Naive B cell (primary cell): ENCODE measurements at regions not wholly inside any gene's neighbourhood (a gene's known extent, or its start where the extent isn't known, plus 50 kb on each side); places are given as distances from the start of the nearest gene placed in this dataset.

Source experiments
- ATAC-seq, 2 donors: fragments of 150-1000 bp; cut with Tn5 transposase; 2 replicates each; pipeline ENCODE4 v1.10.0; 2021; ENCODE audit warnings: low read depth in 2 of 2, mild to moderate bottlenecking in 2 of 2, moderate library complexity in 2 of 2
- DNase-seq: peaks from one replicate; pipeline ENCODE4 v3.0.0; 2022
- H3K27ac Mint-ChIP-seq, 6 donors: one replicate each; pipeline ENCODE4 v1.8.0; 2020 to 2022; ENCODE audit warnings: mild to moderate bottlenecking in 6 of 6, mixed read lengths in 6 of 6, moderate library complexity in 5 of 6, inconsistent platforms in 2 of 6
- H3K27me3 Mint-ChIP-seq, 3 donors: one replicate each; pipeline ENCODE4 v1.8.0; 2021 to 2022; ENCODE audit warnings: mixed read lengths in 3 of 3, mild to moderate bottlenecking in 1 of 3
- H3K36me3 Mint-ChIP-seq, 2 donors: one replicate each; pipeline ENCODE4 v1.8.0; 2020 to 2022; ENCODE audit warnings: mixed read lengths in 2 of 2, inconsistent platforms in 1 of 2, mild to moderate bottlenecking in 1 of 2
- H3K4me1 Mint-ChIP-seq, 3 donors: one replicate each; pipeline ENCODE4 v1.8.0; 2020 to 2022; ENCODE audit warnings: mixed read lengths in 3 of 3, inconsistent platforms in 1 of 3, mild to moderate bottlenecking in 1 of 3, moderate library complexity in 1 of 3
- H3K4me3 Mint-ChIP-seq, 8 donors: one replicate each; pipeline ENCODE4 v1.8.0; 2020 to 2022; ENCODE audit warnings: mild to moderate bottlenecking in 8 of 8, mixed read lengths in 8 of 8, moderate library complexity in 8 of 8, inconsistent platforms in 2 of 8
- H3K9me3 Mint-ChIP-seq, 7 donors: one replicate each; pipeline ENCODE4 v1.8.0; 2020 to 2022; ENCODE audit warnings: mixed read lengths in 7 of 7, mild to moderate bottlenecking in 5 of 7, inconsistent platforms in 2 of 7, moderate library complexity in 1 of 7

GRCh38 chr2:104904889-104905288 is 51.0 kb downstream of the POU3F3 start:
- peaks cover 0 to 2% (median 0%) of the 10 kb centered on the region in 7 donors for H3K9me3 Mint-ChIP-seq
- H3K4me1 Mint-ChIP-seq = no peaks in the 10 kb centered on the region
- H3K27me3 Mint-ChIP-seq = peaks cover 13 to 24% (median 15%) of the 10 kb centered on the region in 3 donors
- no peaks in the 10 kb centered on the region for H3K36me3 Mint-ChIP-seq
- no peak for ATAC-seq
- H3K27ac Mint-ChIP-seq = no peak overlapping the region
- no peak for DNase-seq
- no peak overlapping the region for H3K4me3 Mint-ChIP-seq

- peaks cover 13 to 20% (median 19%) of the 10 kb centered on the region in 3 donors for H3K27me3 Mint-ChIP-seq
- no peak overlapping the region for H3K27ac Mint-ChIP-seq
- H3K36me3 Mint-ChIP-seq = no peaks in the 10 kb centered on the region
- H3K4me3 Mint-ChIP-seq = no peak overlapping the region
- ATAC-seq (no peak), DNase-seq (no peak)
- H3K9me3 Mint-ChIP-seq = peaks cover 0 to 2% (median 0%) of the 10 kb centered on the region in 7 donors
- peaks cover under 1 to 1% (median under 1%) of the 10 kb centered on the region in 3 donors for H3K4me1 Mint-ChIP-seq
These were observed 55.4 kb downstream of the POU3F3 start for GRCh38 chr2:104909317-104909716.

GRCh38 chr2:104914509-104914908 is 60.6 kb downstream of the POU3F3 start:
- H3K9me3 Mint-ChIP-seq = no peaks in the 10 kb centered on the region
- H3K4me3 Mint-ChIP-seq = no peak overlapping the region
- H3K27ac Mint-ChIP-seq = peak overlapping the region in 3 of 6 donors; percentile 21 to 75 (median 34)
- no peaks in the 10 kb centered on the region for H3K36me3 Mint-ChIP-seq
- peaks cover 6 to 9% (median 8%) of the 10 kb centered on the region in 3 donors for H3K4me1 Mint-ChIP-seq
- no peak for ATAC-seq
- DNase-seq = no peak
- peaks cover 0 to 5% (median 0%) of the 10 kb centered on the region in 3 donors for H3K27me3 Mint-ChIP-seq

GRCh38 chr2:104915107-104915793 is 61.3 kb downstream of the POU3F3 start:
- Mint-ChIP-seq H3K4me1 (peaks cover 6 to 9% (median 8%) of the 10 kb centered on the region in 3 donors), H3K4me3 (no peak overlapping the region), H3K36me3 (no peaks in the 10 kb centered on the region), H3K27ac (no peak overlapping the region), H3K27me3 (peaks cover 0 to 3% (median under 1%) of the 10 kb centered on the region in 3 donors), H3K9me3 (no peaks in the 10 kb centered on the region)
- DNase-seq (no peak), ATAC-seq (peak in 1 of 2 donors; percentile 30)

- no peak for ATAC-seq
These were observed 65.2 kb downstream of the POU3F3 start for GRCh38 chr2:104919127-104919526.

GRCh38 chr2:104923665-104924064 is 69.8 kb downstream of the POU3F3 start:
- H3K4me3 Mint-ChIP-seq = no peak overlapping the region
- H3K9me3 Mint-ChIP-seq = peaks cover 5 to 15% (median 9%) of the 10 kb centered on the region in 7 donors
- H3K27me3 Mint-ChIP-seq = peaks cover 0 to 7% (median 4%) of the 10 kb centered on the region in 3 donors
- H3K27ac Mint-ChIP-seq = peak overlapping the region in 1 of 6 donors; percentile 3
- peaks cover 0 to 11% (median 4%) of the 10 kb centered on the region in 3 donors for H3K4me1 Mint-ChIP-seq
- DNase-seq (no peak), ATAC-seq (no peak)
- peaks cover 5 to 8% of the 10 kb centered on the region in 2 donors for H3K36me3 Mint-ChIP-seq

More at GRCh38 chr2:104919127-104919526, 65.2 kb downstream of the POU3F3 start:
- H3K27me3 Mint-ChIP-seq = peaks cover 0 to 4% (median 0%) of the 10 kb centered on the region in 3 donors
- H3K9me3 Mint-ChIP-seq = peaks cover 4 to 15% (median 5%) of the 10 kb centered on the region in 7 donors
- peaks cover 8 to 14% (median 10%) of the 10 kb centered on the region in 3 donors for H3K4me1 Mint-ChIP-seq
- no peak for DNase-seq
- no peak overlapping the region for H3K27ac Mint-ChIP-seq
- peaks cover 5 to 8% of the 10 kb centered on the region in 2 donors for H3K36me3 Mint-ChIP-seq
- H3K4me3 Mint-ChIP-seq = no peak overlapping the region

GRCh38 chr2:104929663-104930062 is 75.7 kb downstream of the POU3F3 start:
- Mint-ChIP-seq H3K27ac (no peak overlapping the region), H3K4me1 (peaks cover 0 to 2% (median 0%) of the 10 kb centered on the region in 3 donors), H3K36me3 (no peaks in the 10 kb centered on the region), H3K4me3 (no peak overlapping the region), H3K27me3 (peaks cover 0 to 7% (median 5%) of the 10 kb centered on the region in 3 donors), H3K9me3 (peaks cover 0 to 4% (median 2%) of the 10 kb centered on the region in 7 donors)
- DNase-seq (no peak), ATAC-seq (no peak)

GRCh38 chr2:104930732-104931131 is 76.8 kb downstream of the POU3F3 start:
- no peak overlapping the region for H3K4me3 Mint-ChIP-seq
- peaks cover 0 to 4% (median 0%) of the 10 kb centered on the region in 7 donors for H3K9me3 Mint-ChIP-seq
- H3K27ac Mint-ChIP-seq = no peak overlapping the region
- no peak for ATAC-seq
- no peak for DNase-seq
- no peaks in the 10 kb centered on the region for H3K4me1 Mint-ChIP-seq
- peaks cover 0 to 7% (median 5%) of the 10 kb centered on the region in 3 donors for H3K27me3 Mint-ChIP-seq
- H3K36me3 Mint-ChIP-seq = no peaks in the 10 kb centered on the region

GRCh38 chr2:104932243-104932642 is 78.3 kb downstream of the POU3F3 start:
- Mint-ChIP-seq H3K4me1 (no peaks in the 10 kb centered on the region), H3K4me3 (no peak overlapping the region), H3K36me3 (no peaks in the 10 kb centered on the region), H3K27ac (no peak overlapping the region), H3K27me3 (peaks cover 0 to 5% (median 2%) of the 10 kb centered on the region in 3 donors), H3K9me3 (no peaks in the 10 kb centered on the region)
- DNase-seq (no peak), ATAC-seq (no peak)

- Mint-ChIP-seq H3K9me3 (no peaks in the 10 kb centered on the region), H3K36me3 (no peaks in the 10 kb centered on the region), H3K27ac (no peak overlapping the region), H3K4me3 (no peak overlapping the region), H3K27me3 (peaks cover 0 to 5% (median 0%) of the 10 kb centered on the region in 3 donors), H3K4me1 (peaks cover 3% of the 10 kb centered on the region in 3 donors)
- ATAC-seq = no peak
- no peak for DNase-seq
These were observed 79.4 kb downstream of the POU3F3 start for GRCh38 chr2:104933151-104933917.

- ATAC-seq = no peak
- Mint-ChIP-seq H3K27me3 (no peaks in the 10 kb centered on the region), H3K9me3 (no peaks in the 10 kb centered on the region), H3K27ac (peak overlapping the region in 2 of 6 donors; percentile 1 to 46), H3K4me1 (peaks cover 17 to 31% (median 22%) of the 10 kb centered on the region in 3 donors), H3K36me3 (no peaks in the 10 kb centered on the region), H3K4me3 (no peak overlapping the region)
- DNase-seq = no peak
These were observed 82.6 kb downstream of the POU3F3 start for GRCh38 chr2:104936527-104936926.

GRCh38 chr2:104938231-104938941 is 84.5 kb downstream of the POU3F3 start:
- Mint-ChIP-seq H3K4me3 (peak overlapping the region; percentile 46 to 92 (median 76)), H3K9me3 (no peaks in the 10 kb centered on the region), H3K27me3 (no peaks in the 10 kb centered on the region), H3K36me3 (no peaks in the 10 kb centered on the region), H3K27ac (peak overlapping the region in 5 of 6 donors; percentile 0 to 75 (median 53)), H3K4me1 (peaks cover 17 to 31% (median 22%) of the 10 kb centered on the region in 3 donors)
- ATAC-seq (peak; percentile 91), DNase-seq (peak; percentile 40)
